ENCODE measurements at regions not wholly inside any gene's neighbourhood (a gene's known extent, or its start where the extent isn't known, plus 50 kb on each side); places are given as distances from the start of the nearest gene placed in this dataset.

DNA sequence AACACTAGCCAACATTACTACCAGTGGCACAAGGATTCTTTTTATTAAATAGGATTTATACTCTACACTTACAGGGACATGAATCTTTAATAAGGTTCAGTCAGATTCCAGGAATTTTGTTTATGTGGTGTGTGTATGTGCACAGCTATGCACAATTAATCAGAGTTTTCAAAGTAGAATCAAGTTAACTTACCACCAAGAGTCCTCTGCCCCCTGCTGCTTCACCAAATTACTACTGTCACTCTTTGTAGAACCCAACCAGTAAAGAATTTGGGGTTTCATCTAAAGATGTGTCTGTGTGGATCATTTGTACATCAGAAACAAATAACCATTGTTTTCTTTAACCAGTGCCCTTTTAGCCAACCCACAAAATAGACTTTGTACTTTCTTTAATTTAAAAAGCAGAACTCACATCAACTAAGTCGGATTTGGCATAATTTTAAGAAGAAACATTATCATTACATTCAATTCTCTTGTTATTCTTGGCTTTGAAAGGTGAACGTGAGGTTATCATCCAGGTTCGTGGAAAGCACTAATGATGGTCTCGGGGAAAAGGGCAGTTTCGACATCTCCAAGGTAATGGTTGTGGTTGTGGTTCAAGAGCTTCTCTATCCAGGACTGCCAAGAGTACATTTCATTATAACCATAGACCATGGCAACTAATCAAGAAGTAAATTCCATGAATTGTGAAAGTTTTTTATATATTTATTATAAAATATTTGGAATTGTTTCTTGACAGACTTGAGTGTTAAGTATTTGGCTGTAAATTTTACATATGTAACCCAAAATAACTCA, 514.3 kb upstream of the ID4 start:
- TF ChIP-seq EP300 (IDR thresholded peaks at IDR 0.05) (no peak), CTCF (IDR thresholded peaks at IDR 0.05) (peak in 1 of 4 experiments; percentile 19), POLR2A (IDR thresholded peaks at IDR 0.05) (no peak), POLR2AphosphoS5 (IDR thresholded peaks at IDR 0.05) (no peak)

All from sigmoid colon (tissue), 4 donors.